ENCODE measurements at regions not wholly inside any gene's neighbourhood (a gene's known extent, or its start where the extent isn't known, plus 50 kb on each side); places are given as distances from the start of the nearest gene placed in this dataset.
"Not testable (repeated sequence)": the region's sequence is repeated elsewhere in the genome, so short reads cannot be mapped to it uniquely, and the experiment has no call there.

DNA sequence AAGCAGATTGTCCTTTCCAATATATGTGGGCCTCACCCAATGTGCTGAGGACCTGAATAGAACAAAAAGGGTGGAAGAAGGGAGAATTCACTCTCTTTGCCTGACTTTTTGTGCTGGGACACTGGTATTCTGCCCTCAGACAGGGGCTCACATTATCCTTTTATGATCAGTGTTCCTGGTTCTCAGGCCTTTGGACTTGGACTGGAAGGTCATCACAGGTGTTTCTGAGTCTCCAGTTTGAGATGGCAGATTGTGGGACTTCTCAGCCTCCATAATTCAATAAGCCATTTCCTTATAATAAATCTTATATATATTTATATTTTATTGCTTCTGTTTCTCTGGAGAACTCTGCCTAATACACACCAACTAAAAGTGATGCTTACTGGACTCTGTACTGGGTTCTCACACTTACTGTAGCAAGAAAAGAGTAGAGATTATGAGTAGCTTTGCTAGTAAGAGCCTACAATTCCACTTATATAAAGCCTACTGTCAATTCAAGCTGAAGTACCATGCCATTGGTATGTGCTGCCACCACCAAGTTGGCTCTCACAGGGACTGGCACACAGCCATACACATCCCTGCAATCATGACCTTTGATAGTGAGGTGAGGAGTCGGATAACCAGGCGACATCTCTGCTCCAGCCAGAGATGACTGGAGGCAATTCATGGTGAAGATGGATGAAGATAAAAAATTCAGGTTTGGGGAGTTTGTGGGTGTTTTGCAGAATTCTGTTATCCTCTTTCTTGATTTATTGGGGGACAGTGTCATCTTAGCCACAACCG is 130.7 kb upstream of the NR3C1 start:
- no peak for DNase-seq (ENCODE audit: low spot score)

DNA sequence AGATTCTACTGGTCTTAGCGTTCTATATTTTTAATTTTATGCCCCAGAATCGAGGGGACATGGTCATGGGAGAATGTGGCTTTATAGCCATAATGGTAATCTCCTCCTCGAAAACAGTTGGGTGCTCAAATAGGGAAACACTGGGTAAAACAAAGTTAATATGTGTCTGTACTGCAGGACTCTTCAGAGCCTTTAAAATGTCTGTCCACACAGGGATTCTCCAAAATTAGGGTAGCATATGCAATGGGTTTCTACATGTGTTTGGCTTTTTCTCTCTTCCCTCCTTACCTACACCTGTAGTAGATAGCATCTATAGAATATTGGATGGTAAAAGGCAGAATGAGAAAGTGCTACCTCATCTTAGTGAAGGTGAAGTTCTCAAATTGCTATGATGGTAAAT is 130.0 kb upstream of the NR3C1 start:
- DNase-seq (ENCODE audit: low spot score): no peak

DNA sequence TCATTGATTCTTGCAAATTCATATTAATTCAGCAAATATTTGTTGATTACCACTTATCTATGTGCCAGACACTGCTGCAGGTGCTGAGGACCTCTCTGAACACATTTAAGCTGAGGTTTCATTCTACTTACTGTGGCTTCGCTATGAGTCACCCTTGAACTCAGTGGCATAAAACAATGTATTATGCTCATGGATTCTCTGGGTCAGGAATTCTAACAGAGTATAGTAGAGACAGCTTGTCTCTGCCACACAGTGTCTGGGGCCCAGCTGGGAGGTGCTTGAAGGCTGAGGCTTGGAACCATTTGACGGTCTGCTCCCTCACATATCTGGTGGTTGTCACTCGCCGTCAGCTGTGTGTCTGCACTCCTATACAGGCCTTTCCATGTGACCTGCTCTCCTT is 124.3 kb upstream of the NR3C1 start:
- no peak for DNase-seq (ENCODE audit: low spot score)

DNA sequence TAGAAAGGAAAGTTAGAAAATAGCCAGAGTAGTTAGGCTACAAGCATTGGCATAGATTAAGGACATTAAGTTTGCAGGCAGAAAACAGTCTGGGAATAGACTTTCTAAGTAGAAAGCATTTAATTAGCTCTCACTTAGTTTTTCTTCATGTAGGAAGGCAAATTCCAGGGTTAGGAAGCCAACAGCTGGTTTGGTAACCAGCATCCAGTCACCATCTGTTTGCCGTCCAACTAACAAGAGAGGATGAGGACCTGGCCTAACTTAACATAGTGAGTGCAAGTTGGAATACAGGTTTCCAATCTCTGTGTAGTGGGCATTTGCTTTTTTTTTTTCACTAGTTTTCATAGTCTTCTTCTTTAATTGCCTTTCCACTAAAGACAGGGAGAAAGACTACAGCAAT is 121.7 kb upstream of the NR3C1 start:
- no peak for DNase-seq (ENCODE audit: low spot score)

DNA sequence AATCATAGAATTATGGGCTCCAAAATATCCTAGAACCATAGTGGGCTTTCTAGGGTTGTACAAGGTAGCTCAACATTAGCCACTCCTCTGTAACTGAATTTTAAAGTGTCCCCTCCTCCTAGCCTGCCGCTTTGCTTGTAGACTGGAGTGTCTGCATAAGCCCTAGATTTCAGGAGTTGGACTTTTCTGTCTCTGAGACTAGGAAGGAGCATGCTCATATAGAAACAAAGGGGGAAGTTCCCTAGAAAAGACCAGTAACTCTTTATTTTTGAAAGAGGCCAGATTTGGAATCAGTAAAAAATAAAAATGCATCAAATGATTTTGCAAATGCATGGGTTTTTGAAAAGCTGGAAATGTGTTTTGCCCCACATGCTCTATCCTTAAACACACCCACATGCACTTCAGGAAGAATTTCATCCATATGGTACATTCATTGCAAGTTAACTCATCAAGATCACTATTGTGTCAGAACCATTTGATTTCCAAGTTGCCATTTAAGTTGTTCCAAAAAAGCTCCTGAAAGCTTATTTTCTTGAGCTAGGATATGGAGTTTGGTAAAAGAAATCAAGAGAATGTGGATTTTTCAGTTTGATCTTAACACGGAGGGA is 121.0 kb upstream of the NR3C1 start:
- DNase-seq (ENCODE audit: low spot score): no peak

DNA sequence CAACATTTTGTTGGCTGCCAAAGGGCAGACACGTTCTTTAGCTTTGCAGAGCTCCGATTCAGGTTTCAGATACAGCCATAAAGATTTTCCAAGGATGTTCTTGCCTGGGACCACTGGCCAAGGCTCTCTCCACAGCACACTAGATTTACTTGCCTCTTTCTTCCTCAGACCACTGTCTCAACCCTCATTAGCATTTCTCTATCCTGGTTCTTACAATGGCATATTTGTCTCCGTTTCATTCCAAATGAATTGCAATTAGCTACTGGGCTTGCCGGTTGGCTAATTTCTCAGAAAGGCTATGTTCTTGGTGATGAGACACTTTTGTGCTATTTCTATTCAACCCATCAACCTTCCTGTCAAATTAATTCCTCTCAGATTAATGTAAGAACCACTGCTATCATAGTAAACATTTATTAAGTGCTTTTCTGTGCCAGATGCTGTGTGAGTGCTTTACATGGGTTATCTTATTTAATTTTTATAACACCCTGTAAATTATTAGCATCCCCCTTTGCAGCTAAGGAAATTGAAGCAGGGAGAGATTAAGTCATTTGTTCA is 118.4 kb upstream of the NR3C1 start:
- DNase-seq (ENCODE audit: low spot score): peak; percentile 10

DNA sequence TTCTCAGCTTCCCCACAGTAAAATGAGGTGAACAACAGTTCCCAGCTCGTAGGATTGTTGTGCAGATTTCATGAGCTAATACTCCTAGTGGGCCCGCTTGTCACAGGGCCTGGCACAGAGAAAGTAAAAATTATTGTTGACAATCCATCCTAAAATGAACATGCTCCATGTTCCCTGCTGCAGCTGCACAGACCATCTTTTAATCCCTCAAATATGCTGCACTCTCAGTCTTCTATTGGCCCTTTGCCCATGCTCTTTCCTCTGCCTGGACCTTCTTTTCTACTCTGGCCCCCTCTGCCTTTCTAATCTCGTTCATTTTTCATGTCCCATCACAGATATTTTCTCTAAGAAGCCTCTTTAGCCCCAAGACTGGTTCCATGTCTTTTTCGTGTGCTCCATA is 117.7 kb upstream of the NR3C1 start:
- DNase-seq (ENCODE audit: low spot score): no peak

DNA sequence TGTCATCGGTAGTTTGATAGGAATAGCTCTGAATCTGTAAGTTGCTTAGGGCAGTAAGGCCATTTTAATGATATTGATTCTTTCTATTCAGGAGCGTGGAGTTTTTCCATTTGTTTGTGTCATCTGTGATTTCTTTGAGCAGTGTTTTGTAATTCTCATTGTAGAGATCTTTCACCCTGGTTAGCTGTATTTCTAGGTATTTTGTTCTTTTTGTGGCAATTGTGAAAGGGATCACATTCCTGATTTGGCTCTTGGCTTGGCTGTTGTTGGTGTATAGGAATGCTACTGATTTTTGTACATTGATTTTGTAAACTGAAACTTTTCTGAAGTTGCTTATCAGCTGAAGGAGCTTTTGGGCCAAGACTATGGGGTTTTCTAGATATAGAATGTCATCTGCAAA is 115.7 kb upstream of the NR3C1 start:
- DNase-seq (ENCODE audit: low spot score): not testable (repeated sequence)

DNA sequence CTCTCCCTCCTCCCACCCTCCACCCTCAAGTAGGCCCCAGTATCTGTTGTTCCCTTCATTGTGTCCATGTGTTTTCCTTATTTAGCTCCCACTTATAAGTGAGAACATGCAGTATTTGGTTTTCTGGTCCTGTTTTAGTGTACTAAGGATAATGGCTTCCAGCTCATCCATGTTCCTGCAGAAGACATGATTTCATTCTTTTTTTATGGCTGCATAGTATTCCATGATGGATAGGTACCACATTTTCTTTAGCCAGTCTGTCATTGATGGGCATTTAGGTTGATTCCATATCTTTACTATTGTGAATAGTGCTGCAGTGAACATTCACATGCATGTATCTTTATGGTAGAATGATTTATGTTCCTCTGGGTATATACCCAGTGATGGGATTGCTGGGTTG is 114.3 kb upstream of the NR3C1 start:
- not testable (repeated sequence) for DNase-seq (ENCODE audit: low spot score)

DNA sequence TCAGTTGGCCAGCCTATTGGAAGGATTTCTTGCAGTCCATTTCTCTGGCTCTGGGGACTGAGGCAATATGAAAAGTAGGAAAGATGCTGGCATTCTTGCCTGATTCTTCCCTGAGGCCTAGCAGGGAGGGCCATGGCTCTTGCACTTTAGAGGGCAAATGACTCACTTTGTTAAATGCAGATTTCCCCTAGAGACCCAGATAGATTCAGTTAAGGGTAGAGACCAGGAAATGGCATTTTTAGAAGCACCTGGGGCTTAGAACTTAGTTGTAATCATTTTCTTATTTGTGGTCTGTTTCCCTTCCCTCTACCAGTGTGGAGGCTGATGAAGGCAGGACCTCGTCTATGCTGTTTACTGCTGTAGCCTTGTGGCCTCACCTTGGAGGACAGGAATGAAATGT is 112.8 kb upstream of the NR3C1 start:
- DNase-seq (ENCODE audit: low spot score): no peak

DNA sequence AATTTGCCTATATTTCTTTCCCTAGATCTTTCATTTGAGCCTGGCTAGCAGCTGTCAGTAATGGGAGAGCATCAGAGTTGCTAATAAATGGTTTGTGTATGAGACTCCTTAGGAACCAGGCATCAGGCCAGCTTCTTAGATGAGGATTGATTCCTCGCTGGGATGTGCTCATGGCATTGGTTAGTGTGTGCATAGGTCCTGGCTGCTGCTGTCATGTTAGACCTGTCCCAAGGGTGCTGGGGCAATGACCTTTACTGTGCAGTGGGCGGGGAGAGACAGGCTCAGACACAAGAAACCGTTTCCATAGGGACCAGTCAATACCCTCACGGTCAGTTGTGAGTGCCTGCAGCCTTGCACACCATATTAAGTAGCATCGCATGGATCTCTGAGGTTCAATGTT is 112.3 kb upstream of the NR3C1 start:
- no peak for DNase-seq (ENCODE audit: low spot score)

DNA sequence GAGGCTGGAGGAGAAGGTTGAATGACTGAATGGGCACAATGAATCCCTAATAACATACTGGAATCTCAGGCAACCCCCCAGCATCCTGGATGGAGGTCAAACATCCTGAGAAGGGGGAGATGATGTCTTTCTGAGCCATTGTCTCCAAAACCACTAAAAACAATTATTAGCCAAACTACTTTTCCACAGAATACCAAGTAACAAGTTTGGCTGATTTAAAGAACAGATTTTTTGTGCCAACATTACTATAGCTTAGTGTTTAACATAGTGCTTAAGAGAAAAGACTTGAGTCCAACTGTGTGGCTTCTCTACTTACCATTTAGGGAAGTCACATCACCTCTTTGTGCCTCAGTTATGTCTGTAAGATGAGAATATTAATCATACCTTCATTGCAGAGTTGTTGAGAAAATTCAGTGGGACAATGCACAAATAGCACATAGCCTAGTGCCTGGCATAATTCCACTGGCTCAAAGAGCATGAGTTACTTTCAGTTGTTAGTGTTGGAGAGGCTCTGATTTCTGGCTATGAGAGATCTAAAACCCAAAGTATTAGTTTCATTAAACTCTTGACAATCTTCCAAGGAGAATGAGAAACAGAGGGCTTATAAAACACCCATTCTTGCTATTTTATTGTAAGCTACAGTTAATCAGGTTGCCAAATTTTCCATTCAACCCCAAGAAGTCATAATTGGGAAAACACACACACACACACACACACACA is 111.3 kb upstream of the NR3C1 start:
- no peak for DNase-seq (ENCODE audit: low spot score)

DNA sequence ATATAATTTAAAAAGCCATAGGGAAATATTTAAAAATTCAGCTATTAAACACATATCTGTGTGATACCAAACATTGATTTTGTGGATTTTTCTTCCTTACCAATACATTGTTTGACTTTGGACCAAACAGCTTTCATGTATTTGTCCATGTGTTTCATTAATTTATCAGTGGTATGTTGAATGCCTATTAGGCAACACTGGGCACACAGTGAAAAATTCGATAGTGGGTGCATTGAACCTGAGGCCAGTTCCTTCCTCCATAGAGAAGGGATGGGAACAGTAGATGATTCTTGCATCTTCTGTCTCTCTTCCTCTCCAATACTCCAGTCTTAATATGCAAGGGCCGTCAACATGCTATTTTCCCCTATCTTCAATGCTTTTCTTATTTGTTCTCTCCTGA is 110.2 kb upstream of the NR3C1 start:
- DNase-seq (ENCODE audit: low spot score): no peak

DNA sequence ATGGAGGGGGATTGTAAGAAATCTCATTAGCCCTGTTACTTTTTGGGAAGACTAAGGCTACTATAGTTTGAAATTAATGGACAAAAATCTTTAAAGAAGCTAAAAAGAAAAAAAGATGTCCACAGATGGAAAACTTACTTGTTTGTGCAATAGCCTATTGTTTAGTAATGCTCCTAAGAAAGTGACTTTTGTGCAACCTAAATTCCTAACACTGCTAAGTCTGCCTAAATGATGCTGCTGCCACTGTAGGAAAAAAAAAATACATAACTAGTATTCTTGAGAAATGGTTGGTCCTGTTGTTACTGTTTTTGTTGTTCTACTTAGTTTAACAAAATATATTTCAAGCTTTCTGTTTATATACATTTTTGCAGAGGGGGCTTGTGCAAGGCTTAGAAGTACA is 108.2 kb upstream of the NR3C1 start:
- DNase-seq (ENCODE audit: low spot score): no peak

DNA sequence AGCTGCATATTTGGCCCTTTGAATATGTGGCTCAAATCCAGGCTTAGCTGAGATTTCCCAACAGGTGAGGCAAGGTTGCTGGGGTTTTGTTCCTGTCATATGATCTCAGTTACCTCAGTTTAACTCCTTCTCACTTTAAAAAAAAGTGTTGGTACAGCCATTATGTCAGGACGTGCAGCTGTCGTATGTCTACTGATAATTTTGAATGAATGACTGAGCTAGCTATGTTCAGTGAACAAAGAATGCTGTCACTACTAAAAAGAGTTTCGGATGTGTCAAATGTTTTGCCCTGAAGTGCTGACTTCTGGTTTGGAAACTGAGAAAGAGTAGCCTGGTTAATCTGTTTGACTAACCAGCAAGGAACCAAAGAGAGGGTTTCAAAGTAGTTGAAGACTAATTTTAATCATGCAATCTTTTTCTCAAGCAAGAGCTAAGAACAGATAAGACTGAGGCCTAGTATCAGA is 106.3 kb upstream of the NR3C1 start:
- DNase-seq (ENCODE audit: low spot score): no peak

DNA sequence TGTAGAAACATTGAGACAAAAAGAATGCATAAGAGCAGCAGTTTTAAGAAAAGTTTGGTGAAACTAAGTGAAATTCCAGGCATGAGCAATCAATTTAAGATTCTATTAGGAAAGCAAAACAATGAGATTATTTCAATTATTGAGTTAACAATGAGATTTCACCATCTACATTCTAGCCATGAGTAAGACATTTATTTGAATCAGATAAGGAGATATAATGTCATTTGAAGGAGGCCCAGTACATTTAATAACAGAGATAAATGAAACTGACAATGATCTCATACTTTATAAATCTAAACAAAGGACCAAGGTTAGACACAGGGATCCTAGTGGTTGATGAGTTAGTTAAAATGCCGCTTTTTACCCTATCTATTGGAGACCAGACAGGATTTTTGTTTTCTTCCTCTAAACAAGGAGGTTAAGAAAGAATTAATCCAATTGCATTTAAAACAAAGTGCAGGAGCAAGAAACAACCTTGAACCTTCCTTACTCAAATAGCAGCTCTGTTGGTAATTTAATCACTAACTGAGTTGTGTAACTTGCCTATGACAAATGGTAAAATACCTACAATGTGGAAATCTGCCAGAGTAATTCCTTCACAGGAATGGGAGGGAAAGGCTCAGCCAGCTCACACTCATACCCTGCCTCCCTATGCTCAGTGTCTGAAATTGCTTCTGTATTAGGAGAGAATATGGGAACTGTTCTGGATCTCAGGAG is 103.5 kb upstream of the NR3C1 start:
- DNase-seq (ENCODE audit: low spot score): peak; percentile 16

DNA sequence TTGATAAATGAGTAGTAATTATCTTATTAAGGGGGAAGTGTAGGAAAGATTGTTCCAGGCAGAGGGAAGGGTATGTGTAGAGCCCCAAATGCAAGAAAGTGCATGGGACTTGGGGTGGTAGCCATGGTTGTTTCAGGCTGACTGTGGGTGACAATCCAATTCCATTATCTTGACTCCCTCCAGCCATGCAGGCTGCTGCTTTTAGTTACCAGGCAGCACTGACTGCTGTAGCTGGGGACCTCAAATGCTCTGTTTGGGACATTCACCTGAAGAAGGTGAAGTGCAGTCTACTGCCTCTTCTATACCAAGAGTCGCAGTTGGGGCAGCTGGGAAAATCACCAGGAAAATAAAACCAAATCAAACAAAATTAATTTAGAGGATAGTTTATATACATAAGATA is 102.4 kb upstream of the NR3C1 start:
- DNase-seq (ENCODE audit: low spot score): no peak

DNA sequence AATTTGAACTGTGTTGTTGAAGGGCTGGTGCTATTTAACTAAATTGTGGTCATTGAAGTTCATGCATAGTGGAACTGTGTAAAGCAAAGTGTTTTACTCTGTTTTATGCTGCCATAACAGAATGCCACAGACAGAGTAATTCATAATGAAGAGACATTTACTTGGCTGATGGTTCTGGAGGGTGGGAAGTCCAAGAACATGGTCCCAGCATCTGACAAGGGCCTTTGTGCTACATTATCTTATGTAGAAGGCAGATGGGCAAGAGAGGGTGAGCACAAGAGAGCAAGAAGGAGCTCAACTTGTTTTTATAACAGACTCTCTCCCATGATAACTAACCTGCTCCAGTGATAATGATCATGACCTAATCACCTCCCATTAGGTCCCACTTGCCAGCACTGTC is 101.9 kb upstream of the NR3C1 start:
- no peak for DNase-seq (ENCODE audit: low spot score)

DNA sequence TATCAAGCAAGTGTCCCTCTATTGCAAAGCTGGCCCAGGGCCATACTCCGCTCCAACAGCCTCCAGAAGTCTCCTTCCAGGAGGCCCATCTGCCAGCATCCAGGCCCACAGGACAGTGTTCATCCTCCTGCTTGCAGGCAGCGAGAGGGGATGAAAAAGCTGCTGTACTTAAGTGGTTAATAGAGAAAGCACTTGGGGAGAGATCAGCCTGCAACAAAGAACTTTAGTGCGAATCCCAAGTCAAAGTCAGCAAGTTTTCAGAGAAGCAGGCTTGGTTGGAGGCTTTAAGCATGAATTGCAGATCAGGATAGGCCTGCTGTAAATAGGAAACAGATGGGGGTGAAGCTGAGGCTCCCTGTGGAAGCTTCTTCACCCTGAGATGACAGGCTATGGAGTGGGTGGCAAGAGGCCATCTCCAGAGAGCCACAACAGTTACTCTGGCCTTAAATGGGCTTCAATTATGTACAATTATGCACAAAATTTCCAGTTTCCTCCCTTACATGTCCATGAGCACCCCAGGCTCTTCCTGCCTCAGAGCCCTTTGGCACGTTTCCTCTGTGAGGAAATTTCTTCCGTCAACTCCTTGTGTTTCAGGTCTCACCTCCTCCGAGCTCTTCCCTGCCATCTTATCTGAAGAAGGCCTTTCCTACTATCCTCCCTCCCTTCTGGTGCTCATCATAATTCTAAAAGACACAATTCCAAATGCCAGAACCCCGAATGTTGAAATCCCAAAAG is 98.0 kb upstream of the NR3C1 start:
- DNase-seq (ENCODE audit: low spot score): peak; percentile 79

DNA sequence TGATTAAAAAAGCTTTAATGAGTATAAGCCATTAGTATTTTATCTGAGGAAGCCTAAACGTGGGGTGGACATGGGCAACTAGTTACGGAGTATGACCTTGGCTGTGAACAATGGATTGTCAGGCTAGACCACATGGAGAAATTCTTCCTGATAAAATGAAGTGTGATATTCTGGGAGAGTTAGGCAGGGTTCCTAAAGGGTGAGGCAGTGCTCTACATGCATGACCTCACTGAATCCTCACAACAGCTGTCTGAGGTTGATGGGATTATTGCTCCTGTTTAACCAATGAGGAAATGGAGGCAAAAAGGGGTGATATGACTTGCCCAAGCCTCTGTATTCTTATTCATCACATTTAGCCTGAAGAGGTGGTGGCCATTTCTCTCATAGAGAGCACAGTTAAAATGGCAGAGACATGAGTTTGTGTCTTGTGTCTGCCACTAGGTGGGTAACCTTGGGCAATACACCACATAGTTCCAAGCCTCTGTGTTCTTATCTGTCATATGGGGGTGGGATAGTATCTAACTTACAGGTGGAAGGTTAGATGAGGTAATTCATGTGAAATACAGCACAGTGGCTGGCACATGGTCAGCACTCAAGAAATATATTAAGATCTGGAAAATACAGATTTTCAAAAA is 96.1 kb upstream of the NR3C1 start:
- DNase-seq (ENCODE audit: low spot score): no peak

DNA sequence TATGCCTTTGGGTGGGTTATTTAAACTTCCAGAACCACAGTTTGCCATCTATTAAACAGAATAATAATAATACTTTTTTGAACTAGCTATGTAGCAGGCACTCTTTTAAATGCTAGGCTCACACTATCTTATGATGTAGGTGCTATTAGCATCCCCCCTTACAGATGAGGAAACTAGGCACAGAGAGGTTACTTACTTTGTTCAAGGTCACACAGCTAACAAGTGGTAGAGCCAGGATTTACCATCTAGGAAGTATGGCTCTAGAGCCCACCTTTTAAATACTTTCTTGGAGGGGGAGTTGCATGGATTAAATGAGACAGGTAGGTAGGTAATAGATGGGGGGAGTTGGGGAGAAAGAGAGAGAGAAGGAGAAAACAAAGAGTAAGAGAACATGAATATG is 95.3 kb upstream of the NR3C1 start:
- DNase-seq (ENCODE audit: low spot score): no peak

Measured in cerebellar cortex (tissue), 1 donor.